HCT116 (cell line): ENCODE measurements at regions not wholly inside any gene's neighbourhood (a gene's known extent, or its start where the extent isn't known, plus 50 kb on each side); places are given as distances from the start of the nearest gene placed in this dataset.

Experiments
- ATAC-seq: fragments of 200-7000 bp; cut with Tn5 transposase; 2 replicates; pipeline ENCODE4 v1.9.1; 2020; ENCODE audit warnings: mild to moderate bottlenecking, moderate library complexity
- BruUV-seq: library from RNA; stranded (reverse); fragments of 400-500 nt; replicated peaks from 2 replicates; lab custom pipeline; 2021; lab: Mats Ljungman, UMichigan
- CTCF ChIA-PET: fragments of 300-600 bp; sonication (Branson Sonifier 250); formaldehyde crosslinking; loops from one replicate; lab custom pipeline; 2021; ENCODE audit warnings: antibody characterized with exemption; lab: Charles Lee
- POLR2A ChIA-PET: fragments of 300-600, 350-600 bp; sonication (Branson Sonifier 250); formaldehyde crosslinking; loops from one replicate; lab custom pipeline; 2021; ENCODE audit warnings: antibody characterized with exemption; lab: Charles Lee
- RAD21 ChIA-PET, 2 experiments: fragments of 300-600 bp; sonication (Branson Sonifier 250); formaldehyde crosslinking; loops; one replicate each; lab custom pipeline; 2023; ENCODE audit warnings: low total read pairs in 2 of 2; ENCODE audit not compliant: uncharacterized antibody in 2 of 2, unreplicated experiment in 2 of 2, low non-redundant PET in 1 of 2; lab: Charles Lee
- DNase-seq: peaks from one replicate; pipeline ENCODE4 v3.0.0-alpha.2; 2010; ENCODE audit warnings: low read depth, low spot score
- H2AFZ ChIP-seq: fragments of 200-600 bp; shearing (Covaris generic), sonication (generic); 2 replicates; pipeline ENCODE4 v1.6.1; 2017; ENCODE audit warnings: low read depth, mixed run types, mixed read lengths, antibody characterized with exemption, low read length; ENCODE audit not compliant: poor library complexity, severe bottlenecking
- H3K27ac ChIP-seq: 2 replicates; pipeline ENCODE4 v1.5.1; 2012; ENCODE audit warnings: low read depth, low read length
- H3K27me3 ChIP-seq: fragments of 200-600 bp; sonication (generic); 2 replicates; pipeline ENCODE4 v1.6.1; 2016; ENCODE audit warnings: mixed run types, low read length, mixed read lengths; ENCODE audit not compliant: insufficient read depth
- H3K36me3 ChIP-seq, 2 experiments: fragments of 200-500 bp in 1 of 2; fragments of 200-600 bp in 1 of 2; sonication (Bioruptor generic) in 1 of 2; sonication (generic) in 1 of 2; 2 replicates each; pipeline versions ENCODE4 v1.5.1 to v1.6.1; 2014 to 2016; ENCODE audit warnings: low read length in 2 of 2, inconsistent platforms in 1 of 2, mixed read lengths in 1 of 2, mixed run types in 1 of 2; ENCODE audit not compliant: insufficient read depth in 2 of 2, control insufficient read depth in 1 of 2
- H3K4me1 ChIP-seq, 2 experiments: fragments of 200-600 bp in 1 of 2; sonication (generic) in 1 of 2; 2 replicates each; pipeline versions ENCODE4 v1.5.1 to v1.6.1; 2012 to 2017; ENCODE audit warnings: low read length in 2 of 2, inconsistent platforms in 1 of 2, mild to moderate bottlenecking in 1 of 2, mixed read lengths in 1 of 2, mixed run types in 1 of 2, moderate library complexity in 1 of 2; ENCODE audit not compliant: insufficient read depth in 2 of 2, control insufficient read depth in 1 of 2
- H3K4me2 ChIP-seq: fragments of 200-600 bp; sonication (generic); 2 replicates; pipeline ENCODE4 v1.6.1; 2017; ENCODE audit warnings: mixed run types, low read length, mixed read lengths
- H3K4me3 ChIP-seq, 2 experiments: fragments of 200-600 bp in 1 of 2; sonication (generic) in 1 of 2; replicated peaks in 1 of 2; 2 replicates each; pipeline ENCODE4 v1.5.1; 2011 to 2016; ENCODE audit warnings: low read length in 2 of 2, control low read depth in 1 of 2, low read depth in 1 of 2, mild to moderate bottlenecking in 1 of 2, mixed read lengths in 1 of 2, mixed run types in 1 of 2
- H3K79me2 ChIP-seq: fragments of 200-600 bp; sonication (generic); 2 replicates; pipeline ENCODE4 v1.6.1; 2017; ENCODE audit warnings: mild to moderate bottlenecking, mixed run types, low read length, moderate library complexity, mixed read lengths; ENCODE audit not compliant: insufficient read depth
- H3K9ac ChIP-seq: fragments of 200-600 bp; sonication (generic); 2 replicates; pipeline ENCODE4 v1.6.1; 2016; ENCODE audit warnings: low read length, mixed read lengths
- H3K9me2 ChIP-seq: fragments of 200-600 bp; sonication (generic), shearing (Covaris generic); 2 replicates; pipeline ENCODE4 v1.6.1; 2017; ENCODE audit warnings: mixed run types, mild to moderate bottlenecking, moderate library complexity; ENCODE audit not compliant: insufficient read depth
- H3K9me3 ChIP-seq, 2 experiments: fragments of 200-500 bp in 1 of 2; fragments of 200-600 bp in 1 of 2; sonication (Bioruptor generic) in 1 of 2; sonication (generic) in 1 of 2; 2 replicates each; pipeline ENCODE4 v1.6.1; 2014 to 2017; ENCODE audit warnings: low read length in 2 of 2, mixed read lengths in 2 of 2, inconsistent platforms in 1 of 2, low read depth in 1 of 2, mild to moderate bottlenecking in 1 of 2, mixed run types in 1 of 2, moderate library complexity in 1 of 2; ENCODE audit not compliant: control insufficient read depth in 1 of 2, insufficient read depth in 1 of 2
- H4K20me1 ChIP-seq: fragments of 200-600 bp; sonication (generic), shearing (Covaris generic); 2 replicates; pipeline ENCODE4 v1.6.1; 2017; ENCODE audit warnings: mixed run types, mild to moderate bottlenecking, moderate library complexity; ENCODE audit not compliant: insufficient read depth
- CBX3 ChIP-seq: IDR thresholded peaks from 2 replicates; pipeline ENCODE4 v1.6.1; 2012; ENCODE audit warnings: low read depth
- EGR1 ChIP-seq: IDR thresholded peaks from 2 replicates; pipeline ENCODE4 v1.6.1; 2012; ENCODE audit warnings: low read depth
- EZH2 ChIP-seq: fragments of 200-600 bp; sonication (generic); IDR thresholded peaks from 2 replicates; pipeline ENCODE4 v1.6.1; 2017; ENCODE audit warnings: antibody characterized with exemption, mixed run types
- EZH2phosphoT487 ChIP-seq: fragments of 200-600 bp; IDR thresholded peaks from 2 replicates; pipeline ENCODE4 v1.6.1; 2018; ENCODE audit warnings: antibody characterized with exemption, borderline replicate concordance
- FOSL1 ChIP-seq: IDR thresholded peaks from 2 replicates; pipeline ENCODE4 v1.6.1; 2012; ENCODE audit warnings: low read depth
- JUND ChIP-seq: IDR thresholded peaks from 2 replicates; pipeline ENCODE4 v1.6.1; 2012
- POLR2A ChIP-seq: IDR thresholded peaks from 2 replicates; pipeline ENCODE4 v1.7.0; 2011; ENCODE audit warnings: borderline replicate concordance; ENCODE audit not compliant: insufficient read depth, insufficient read length; ENCODE audit errors: extremely low read depth
- SIN3A ChIP-seq: IDR thresholded peaks from 2 replicates; pipeline ENCODE4 v1.6.1; 2012; ENCODE audit warnings: low read depth
- SP1 ChIP-seq: IDR thresholded peaks from 2 replicates; pipeline ENCODE4 v1.6.1; 2012; ENCODE audit warnings: low read depth
- SRF ChIP-seq: IDR thresholded peaks from 2 replicates; pipeline ENCODE4 v1.6.1; 2012; ENCODE audit warnings: low read depth
- YY1 ChIP-seq: IDR thresholded peaks from 2 replicates; pipeline ENCODE4 v1.6.1; 2011; ENCODE audit warnings: low read length, low read depth, moderate library complexity, mild to moderate bottlenecking; ENCODE audit not compliant: insufficient replicate concordance; ENCODE audit errors: extremely low read depth
- intact Hi-C: fragments of 100-400 bp; cut with micrococcal nuclease; formaldehyde crosslinking; loops from 2 replicates; pipeline ENCODE4 v1.10.0; 2022
- TF ChIP-seq, protein P1 (sequence below): IDR thresholded peaks from 2 replicates; pipeline ENCODE4 v1.6.1; 2012
- TF ChIP-seq, protein P2 (sequence below): IDR thresholded peaks from 2 replicates; pipeline ENCODE4 v1.6.1; 2011; ENCODE audit warnings: mild to moderate bottlenecking, low read length, moderate library complexity; ENCODE audit not compliant: insufficient replicate concordance; ENCODE audit errors: extremely low read depth
- TF ChIP-seq, protein P3 (sequence below): IDR thresholded peaks from 2 replicates; pipeline ENCODE4 v1.6.1; 2012
- TF ChIP-seq, protein P4 (sequence below): IDR thresholded peaks from 2 replicates; pipeline ENCODE4 v1.6.1; 2012; ENCODE audit warnings: low read depth
- TF ChIP-seq, protein P5 (sequence below), 3 experiments: fragments of 200-600 bp in 1 of 3; sonication (generic) in 1 of 3; IDR thresholded peaks in 2 of 3; conservative IDR thresholded peaks in 1 of 3; 2 replicates each; pipeline ENCODE4 v1.5.1; 2012 to 2017; ENCODE audit warnings: low read depth in 2 of 3, low read length in 2 of 3, antibody characterized with exemption in 1 of 3, borderline replicate concordance in 1 of 3, control low read depth in 1 of 3, mild to moderate bottlenecking in 1 of 3, mixed read lengths in 1 of 3, mixed run types in 1 of 3, moderate library complexity in 1 of 3; ENCODE audit not compliant: insufficient read depth in 1 of 3

DNA sequence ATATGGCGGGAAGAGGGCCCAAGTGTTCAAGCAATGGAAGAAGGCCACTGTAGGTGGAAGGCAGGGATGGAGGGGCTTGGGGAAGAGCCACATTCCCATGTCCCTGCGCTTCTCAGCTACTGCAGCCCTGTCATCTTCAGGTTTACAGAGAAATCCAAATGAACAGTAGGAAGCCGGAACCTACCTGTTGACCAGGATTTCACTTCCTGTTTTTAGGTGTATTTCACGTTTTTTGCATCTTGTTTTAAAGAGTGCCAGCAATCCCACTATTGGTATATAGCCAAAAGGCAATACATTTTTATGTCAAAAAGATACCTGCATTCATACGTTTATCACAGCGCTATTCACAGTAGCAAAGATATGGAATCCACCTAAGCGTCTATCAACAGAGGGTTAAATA lies 159.2 kb downstream of the SLC35B3 start:
- H2AFZ ChIP-seq = no peak overlapping the region
- no peaks in the 10 kb centered on the region for H3K9me3 ChIP-seq
- TF ChIP-seq SIN3A (no peak), YY1 (no peak), EGR1 (no peak), CBX3 (no peak), EZH2phosphoT487 (no peak), JUND (no peak), SP1 (no peak), POLR2A (no peak), FOSL1 (no peak), EZH2 (no peak), SRF (no peak)
- TF ChIP-seq, protein P1, sequence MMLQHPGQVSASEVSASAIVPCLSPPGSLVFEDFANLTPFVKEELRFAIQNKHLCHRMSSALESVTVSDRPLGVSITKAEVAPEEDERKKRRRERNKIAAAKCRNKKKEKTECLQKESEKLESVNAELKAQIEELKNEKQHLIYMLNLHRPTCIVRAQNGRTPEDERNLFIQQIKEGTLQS = no peak
- TF ChIP-seq, protein P2, sequence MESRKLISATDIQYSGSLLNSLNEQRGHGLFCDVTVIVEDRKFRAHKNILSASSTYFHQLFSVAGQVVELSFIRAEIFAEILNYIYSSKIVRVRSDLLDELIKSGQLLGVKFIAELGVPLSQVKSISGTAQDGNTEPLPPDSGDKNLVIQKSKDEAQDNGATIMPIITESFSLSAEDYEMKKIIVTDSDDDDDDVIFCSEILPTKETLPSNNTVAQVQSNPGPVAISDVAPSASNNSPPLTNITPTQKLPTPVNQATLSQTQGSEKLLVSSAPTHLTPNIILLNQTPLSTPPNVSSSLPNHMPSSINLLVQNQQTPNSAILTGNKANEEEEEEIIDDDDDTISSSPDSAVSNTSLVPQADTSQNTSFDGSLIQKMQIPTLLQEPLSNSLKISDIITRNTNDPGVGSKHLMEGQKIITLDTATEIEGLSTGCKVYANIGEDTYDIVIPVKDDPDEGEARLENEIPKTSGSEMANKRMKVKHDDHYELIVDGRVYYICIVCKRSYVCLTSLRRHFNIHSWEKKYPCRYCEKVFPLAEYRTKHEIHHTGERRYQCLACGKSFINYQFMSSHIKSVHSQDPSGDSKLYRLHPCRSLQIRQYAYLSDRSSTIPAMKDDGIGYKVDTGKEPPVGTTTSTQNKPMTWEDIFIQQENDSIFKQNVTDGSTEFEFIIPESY = no peak
- TF ChIP-seq, protein P3, sequence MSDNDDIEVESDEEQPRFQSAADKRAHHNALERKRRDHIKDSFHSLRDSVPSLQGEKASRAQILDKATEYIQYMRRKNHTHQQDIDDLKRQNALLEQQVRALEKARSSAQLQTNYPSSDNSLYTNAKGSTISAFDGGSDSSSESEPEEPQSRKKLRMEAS = no peak
- TF ChIP-seq, protein P4, sequence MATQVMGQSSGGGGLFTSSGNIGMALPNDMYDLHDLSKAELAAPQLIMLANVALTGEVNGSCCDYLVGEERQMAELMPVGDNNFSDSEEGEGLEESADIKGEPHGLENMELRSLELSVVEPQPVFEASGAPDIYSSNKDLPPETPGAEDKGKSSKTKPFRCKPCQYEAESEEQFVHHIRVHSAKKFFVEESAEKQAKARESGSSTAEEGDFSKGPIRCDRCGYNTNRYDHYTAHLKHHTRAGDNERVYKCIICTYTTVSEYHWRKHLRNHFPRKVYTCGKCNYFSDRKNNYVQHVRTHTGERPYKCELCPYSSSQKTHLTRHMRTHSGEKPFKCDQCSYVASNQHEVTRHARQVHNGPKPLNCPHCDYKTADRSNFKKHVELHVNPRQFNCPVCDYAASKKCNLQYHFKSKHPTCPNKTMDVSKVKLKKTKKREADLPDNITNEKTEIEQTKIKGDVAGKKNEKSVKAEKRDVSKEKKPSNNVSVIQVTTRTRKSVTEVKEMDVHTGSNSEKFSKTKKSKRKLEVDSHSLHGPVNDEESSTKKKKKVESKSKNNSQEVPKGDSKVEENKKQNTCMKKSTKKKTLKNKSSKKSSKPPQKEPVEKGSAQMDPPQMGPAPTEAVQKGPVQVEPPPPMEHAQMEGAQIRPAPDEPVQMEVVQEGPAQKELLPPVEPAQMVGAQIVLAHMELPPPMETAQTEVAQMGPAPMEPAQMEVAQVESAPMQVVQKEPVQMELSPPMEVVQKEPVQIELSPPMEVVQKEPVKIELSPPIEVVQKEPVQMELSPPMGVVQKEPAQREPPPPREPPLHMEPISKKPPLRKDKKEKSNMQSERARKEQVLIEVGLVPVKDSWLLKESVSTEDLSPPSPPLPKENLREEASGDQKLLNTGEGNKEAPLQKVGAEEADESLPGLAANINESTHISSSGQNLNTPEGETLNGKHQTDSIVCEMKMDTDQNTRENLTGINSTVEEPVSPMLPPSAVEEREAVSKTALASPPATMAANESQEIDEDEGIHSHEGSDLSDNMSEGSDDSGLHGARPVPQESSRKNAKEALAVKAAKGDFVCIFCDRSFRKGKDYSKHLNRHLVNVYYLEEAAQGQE = no peak
- TF ChIP-seq, protein P5, sequence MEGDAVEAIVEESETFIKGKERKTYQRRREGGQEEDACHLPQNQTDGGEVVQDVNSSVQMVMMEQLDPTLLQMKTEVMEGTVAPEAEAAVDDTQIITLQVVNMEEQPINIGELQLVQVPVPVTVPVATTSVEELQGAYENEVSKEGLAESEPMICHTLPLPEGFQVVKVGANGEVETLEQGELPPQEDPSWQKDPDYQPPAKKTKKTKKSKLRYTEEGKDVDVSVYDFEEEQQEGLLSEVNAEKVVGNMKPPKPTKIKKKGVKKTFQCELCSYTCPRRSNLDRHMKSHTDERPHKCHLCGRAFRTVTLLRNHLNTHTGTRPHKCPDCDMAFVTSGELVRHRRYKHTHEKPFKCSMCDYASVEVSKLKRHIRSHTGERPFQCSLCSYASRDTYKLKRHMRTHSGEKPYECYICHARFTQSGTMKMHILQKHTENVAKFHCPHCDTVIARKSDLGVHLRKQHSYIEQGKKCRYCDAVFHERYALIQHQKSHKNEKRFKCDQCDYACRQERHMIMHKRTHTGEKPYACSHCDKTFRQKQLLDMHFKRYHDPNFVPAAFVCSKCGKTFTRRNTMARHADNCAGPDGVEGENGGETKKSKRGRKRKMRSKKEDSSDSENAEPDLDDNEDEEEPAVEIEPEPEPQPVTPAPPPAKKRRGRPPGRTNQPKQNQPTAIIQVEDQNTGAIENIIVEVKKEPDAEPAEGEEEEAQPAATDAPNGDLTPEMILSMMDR (IDR thresholded peaks at IDR 0.05 in 2 of 3, conservative IDR thresholded peaks at IDR 0.05 in 1 of 3; ENCODE audit: borderline replicate concordance in 1 of 3, insufficient read depth in 1 of 3, low read depth in 2 of 3, low read length in 2 of 3) = no peak
- no peaks in the 10 kb centered on the region for H3K9me2 ChIP-seq
- no peak overlapping the region for H3K4me3 ChIP-seq
- DNase-seq (no peak), ATAC-seq (no peak)
- ChIA-PET RAD21 (no interaction called here), CTCF (no interaction called here), POLR2A (no interaction called here)
- H3K36me3 ChIP-seq = no peaks in the 10 kb centered on the region
- peaks cover 3% of the 10 kb centered on the region; the same call in 1 of the 2 replicates for H3K27me3 ChIP-seq
- no peaks in the 10 kb centered on the region for H3K79me2 ChIP-seq
- H4K20me1 ChIP-seq = no peaks in the 10 kb centered on the region
- intact Hi-C loops = no loop called here
- no peak overlapping the region for H3K9ac ChIP-seq
- no TSS peak for BruUV-seq
- H3K4me1 ChIP-seq = no peaks in the 10 kb centered on the region
- H3K27ac ChIP-seq = no peak overlapping the region
- no peak overlapping the region for H3K4me2 ChIP-seq
